ENCODE measurements at regions not wholly inside any gene's neighbourhood (a gene's known extent, or its start where the extent isn't known, plus 50 kb on each side); places are given as distances from the start of the nearest gene placed in this dataset.
A peak's percentile ranks its signal among the peaks of the same experiment; 100 is the strongest.

GRCh38 chr7:47669178-47669891 lies 87.4 kb upstream of the TNS3 start:
- Histone ChIP-seq H3K4me3 (ENCODE audit: low read depth, low read length) (no peak overlapping the region), H3K9me3 (no peaks in the 10 kb centered on the region), H3K27me3 (replicated peaks; ENCODE audit: control insufficient read depth, insufficient read depth, low read length) (no peaks in the 10 kb centered on the region), H3K36me3 (ENCODE audit: control insufficient read depth, insufficient read depth, low read length) (no peaks in the 10 kb centered on the region; the same call in 1 of the 2 replicates), H3K4me1 (peaks cover 54% of the 10 kb centered on the region)
- BruUV-seq (replicated peaks), result no TSS peak
- Mint-ChIP-seq H3K4me1 (ENCODE audit: low read depth, unreplicated experiment) (peaks cover 63% of the 10 kb centered on the region), H3K27me3 (ENCODE audit: insufficient read depth, unreplicated experiment) (no peaks in the 10 kb centered on the region), H3K27ac (ENCODE audit: unreplicated experiment) (peak overlapping the region; percentile 55), H3K9me3 (ENCODE audit: unreplicated experiment) (no peaks in the 10 kb centered on the region), H3K36me3 (ENCODE audit: insufficient read depth, unreplicated experiment) (peaks cover 12% of the 10 kb centered on the region), H3K4me3 (ENCODE audit: unreplicated experiment) (no peak overlapping the region)
- ChIA-PET CTCF (no interaction called here), POLR2A (no interaction called here)
- intact Hi-C loops (cut with micrococcal nuclease; ENCODE audit: unreplicated experiment), result no loop called here
- DNase-seq, result no peak
- TF ChIP-seq, protein P1, sequence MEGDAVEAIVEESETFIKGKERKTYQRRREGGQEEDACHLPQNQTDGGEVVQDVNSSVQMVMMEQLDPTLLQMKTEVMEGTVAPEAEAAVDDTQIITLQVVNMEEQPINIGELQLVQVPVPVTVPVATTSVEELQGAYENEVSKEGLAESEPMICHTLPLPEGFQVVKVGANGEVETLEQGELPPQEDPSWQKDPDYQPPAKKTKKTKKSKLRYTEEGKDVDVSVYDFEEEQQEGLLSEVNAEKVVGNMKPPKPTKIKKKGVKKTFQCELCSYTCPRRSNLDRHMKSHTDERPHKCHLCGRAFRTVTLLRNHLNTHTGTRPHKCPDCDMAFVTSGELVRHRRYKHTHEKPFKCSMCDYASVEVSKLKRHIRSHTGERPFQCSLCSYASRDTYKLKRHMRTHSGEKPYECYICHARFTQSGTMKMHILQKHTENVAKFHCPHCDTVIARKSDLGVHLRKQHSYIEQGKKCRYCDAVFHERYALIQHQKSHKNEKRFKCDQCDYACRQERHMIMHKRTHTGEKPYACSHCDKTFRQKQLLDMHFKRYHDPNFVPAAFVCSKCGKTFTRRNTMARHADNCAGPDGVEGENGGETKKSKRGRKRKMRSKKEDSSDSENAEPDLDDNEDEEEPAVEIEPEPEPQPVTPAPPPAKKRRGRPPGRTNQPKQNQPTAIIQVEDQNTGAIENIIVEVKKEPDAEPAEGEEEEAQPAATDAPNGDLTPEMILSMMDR (IDR thresholded peaks at IDR 0.05; ENCODE audit: insufficient read depth in 1 of 2, low read depth in 1 of 2, low read length in 1 of 2, severe bottlenecking in 1 of 2, unreplicated experiment in 1 of 2), result no peak

- DNase-seq, result peak in 1 of 2 experiments; percentile 34
- ChIA-PET CTCF (no interaction called here), POLR2A (no interaction called here)
- intact Hi-C loops (cut with micrococcal nuclease; ENCODE audit: unreplicated experiment), result no loop called here
- no peak overlapping the region for H3K4me3 Mint-ChIP-seq (ENCODE audit: unreplicated experiment)
- Histone ChIP-seq H3K9me3 (no peaks in the 10 kb centered on the region), H3K4me1 (peaks cover 60% of the 10 kb centered on the region), H3K27me3 (replicated peaks; ENCODE audit: control insufficient read depth, insufficient read depth, low read length) (no peaks in the 10 kb centered on the region), H3K4me3 (ENCODE audit: low read depth, low read length) (no peak overlapping the region), H3K36me3 (ENCODE audit: control insufficient read depth, insufficient read depth, low read length) (no peaks in the 10 kb centered on the region; the same call in 1 of the 2 replicates)
- TF ChIP-seq, protein P1 (IDR thresholded peaks at IDR 0.05; ENCODE audit: insufficient read depth in 1 of 2, low read depth in 1 of 2, low read length in 1 of 2, severe bottlenecking in 1 of 2, unreplicated experiment in 1 of 2), result no peak
- H3K36me3 Mint-ChIP-seq (ENCODE audit: insufficient read depth, unreplicated experiment), result peaks cover 14% of the 10 kb centered on the region
- peak overlapping the region; percentile 97 for H3K27ac Mint-ChIP-seq (ENCODE audit: unreplicated experiment)
- peaks cover 55% of the 10 kb centered on the region for H3K4me1 Mint-ChIP-seq (ENCODE audit: low read depth, unreplicated experiment)
- H3K9me3 Mint-ChIP-seq (ENCODE audit: unreplicated experiment), result peaks cover 8% of the 10 kb centered on the region
- no peaks in the 10 kb centered on the region for H3K27me3 Mint-ChIP-seq (ENCODE audit: insufficient read depth, unreplicated experiment)
- no TSS peak for BruUV-seq (replicated peaks)
Measured at GRCh38 chr7:47666164-47666862, 84.4 kb upstream of the TNS3 start.

DNA sequence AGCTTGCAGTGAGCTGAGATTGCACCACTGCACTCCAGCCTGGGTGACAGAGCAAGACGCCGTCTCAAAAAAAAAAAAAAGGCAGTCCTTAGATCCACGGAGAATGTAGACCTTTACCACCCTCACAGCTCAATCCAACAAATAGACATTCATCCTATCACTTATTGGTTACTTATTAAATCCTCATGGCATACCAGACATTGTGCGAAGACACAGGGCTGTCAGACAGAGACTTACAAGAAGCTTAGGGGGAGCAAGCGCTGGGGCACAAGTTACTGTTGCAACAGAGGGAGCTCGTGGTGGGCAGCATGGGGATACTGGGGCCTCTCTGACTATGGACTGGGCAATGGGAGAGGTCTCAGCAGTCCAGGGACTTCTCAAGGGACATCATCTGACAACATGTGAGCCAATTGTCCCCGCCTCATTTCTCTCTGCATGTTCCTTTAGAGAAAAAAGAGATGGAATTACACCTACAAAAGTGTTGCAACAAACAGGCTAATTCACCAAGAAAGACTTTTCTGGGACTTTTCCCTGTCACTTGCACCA lies 82.8 kb upstream of the TNS3 start:
- no peaks in the 10 kb centered on the region for H3K27me3 Mint-ChIP-seq (ENCODE audit: insufficient read depth, unreplicated experiment)
- H3K27ac Mint-ChIP-seq (ENCODE audit: unreplicated experiment), result peak overlapping the region; percentile 97
- H3K9me3 Mint-ChIP-seq (ENCODE audit: unreplicated experiment), result peaks cover 8% of the 10 kb centered on the region
- ChIA-PET POLR2A (interaction anchor here (0.6 to 1.3 kb wide), 8 partner anchors 42 to 106 kb away, joined by 3 to 8 read pairs (median 4); partner anchors contain the start of gene TNS3), CTCF (interaction anchor here (0.6 to 1.8 kb wide), 8 partner anchors 10 to 274 kb away, joined by 3 to 5 read pairs (median 4); no protein-coding TSS in a partner anchor)
- Histone ChIP-seq H3K4me1 (peaks cover 63% of the 10 kb centered on the region), H3K36me3 (ENCODE audit: control insufficient read depth, insufficient read depth, low read length) (no peaks in the 10 kb centered on the region; the same call in 1 of the 2 replicates), H3K9me3 (no peaks in the 10 kb centered on the region), H3K27me3 (replicated peaks; ENCODE audit: control insufficient read depth, insufficient read depth, low read length) (no peaks in the 10 kb centered on the region), H3K4me3 (ENCODE audit: low read depth, low read length) (no peak overlapping the region)
- H3K4me3 Mint-ChIP-seq (ENCODE audit: unreplicated experiment), result peak overlapping the region; percentile 66
- peaks cover 48% of the 10 kb centered on the region for H3K4me1 Mint-ChIP-seq (ENCODE audit: low read depth, unreplicated experiment)
- H3K36me3 Mint-ChIP-seq (ENCODE audit: insufficient read depth, unreplicated experiment), result peaks cover 14% of the 10 kb centered on the region
- intact Hi-C loops (cut with micrococcal nuclease; ENCODE audit: unreplicated experiment), result loop anchor here (1.0 to 5.0 kb wide), 4 partner anchors 59 to 113 kb away; no protein-coding TSS in a partner anchor
- TF ChIP-seq, protein P1 (IDR thresholded peaks at IDR 0.05; ENCODE audit: insufficient read depth in 1 of 2, low read depth in 1 of 2, low read length in 1 of 2, severe bottlenecking in 1 of 2, unreplicated experiment in 1 of 2), result no peak
- BruUV-seq (replicated peaks), result no TSS peak
- DNase-seq, result peak; percentile 83 to 87
